H1 (cell line): ENCODE measurements at regions not wholly inside any gene's neighbourhood (a gene's known extent, or its start where the extent isn't known, plus 50 kb on each side); places are given as distances from the start of the nearest gene placed in this dataset.

Experiments used
- CTCF ChIA-PET: fragments of 300-600 bp; sonication (Branson Sonifier 250); formaldehyde crosslinking; loops from one replicate; lab custom pipeline; 2021; ENCODE audit not compliant: partially characterized antibody; lab: Charles Lee
- POLR2A ChIA-PET: fragments of 300-600 bp; sonication (Branson Sonifier 250); formaldehyde crosslinking; loops from one replicate; lab custom pipeline; 2021; ENCODE audit warnings: inconsistent platforms; ENCODE audit not compliant: partially characterized antibody; lab: Charles Lee
- DNase-seq, 2 experiments: peaks; one replicate each; pipeline versions ENCODE4 v3.0.0 to v3.0.0-alpha.2; 2010 to 2022; ENCODE audit warnings: low spot score in 2 of 2, low read depth in 1 of 2, mixed read lengths in 1 of 2
- FAIRE-seq: peaks from 2 replicates; lab custom pipeline; 2011; peaks lifted over from hg19 to GRCh38; lab: Jason Lieb, UNC
- H2AFZ ChIP-seq: 2 replicates; pipeline ENCODE4 v1.8.1; 2012; ENCODE audit warnings: low read length, inconsistent platforms
- H2AK5ac ChIP-seq: 2 replicates; pipeline ENCODE4 v1.6.1; 2013; ENCODE audit warnings: low read depth, low read length
- H2BK120ac ChIP-seq: replicated peaks from 2 replicates; pipeline ENCODE3; 2013; ENCODE audit warnings: low read depth, low read length, inconsistent platforms
- H2BK12ac ChIP-seq: 2 replicates; pipeline ENCODE4 v1.6.1; 2013; ENCODE audit warnings: low read depth, low read length
- H2BK15ac ChIP-seq: 2 replicates; pipeline ENCODE4 v1.6.1; 2013; ENCODE audit warnings: low read length
- H2BK20ac ChIP-seq: 2 replicates; pipeline ENCODE4 v1.6.1; 2013; ENCODE audit warnings: low read length
- H2BK5ac ChIP-seq: 2 replicates; pipeline ENCODE4 v1.6.1; 2013; ENCODE audit warnings: low read depth, low read length
- H3K14ac ChIP-seq: 2 replicates; pipeline ENCODE4 v1.6.1; 2013; ENCODE audit warnings: inconsistent platforms; ENCODE audit not compliant: insufficient read length
- H3K18ac ChIP-seq: 2 replicates; pipeline ENCODE4 v1.6.1; 2013; ENCODE audit warnings: low read length; ENCODE audit errors: extremely low read depth
- H3K23ac ChIP-seq: 2 replicates; pipeline ENCODE4 v1.6.1; 2013; ENCODE audit warnings: inconsistent platforms; ENCODE audit not compliant: insufficient read length
- H3K23me2 ChIP-seq: 2 replicates; pipeline ENCODE4 v1.6.1; 2013; ENCODE audit warnings: low read depth, low read length
- H3K27ac ChIP-seq: 2 replicates; pipeline ENCODE4 v1.6.1; 2011; ENCODE audit warnings: low read depth, low read length, inconsistent platforms
- H3K27me3 ChIP-seq, 4 experiments: replicated peaks in 1 of 4; 1 replicate in 1 of 4; 2 replicates in 3 of 4; pipeline versions ENCODE4 v1.6.1 to v1.8.1; 2011 to 2013; ENCODE audit warnings: low read length in 3 of 4, mild to moderate bottlenecking in 3 of 4, inconsistent platforms in 2 of 4, mixed read lengths in 2 of 4, moderate library complexity in 1 of 4; ENCODE audit not compliant: control insufficient read depth in 3 of 4, insufficient read depth in 3 of 4; ENCODE audit errors: extremely low read depth in 1 of 4
- H3K36me3 ChIP-seq, 4 experiments: 2 replicates each; pipeline versions ENCODE4 v1.6.1 to v1.8.1; 2011 to 2013; ENCODE audit warnings: mild to moderate bottlenecking in 4 of 4, low read length in 3 of 4, moderate library complexity in 2 of 4, control low read depth in 1 of 4, inconsistent platforms in 1 of 4; ENCODE audit not compliant: insufficient read depth in 4 of 4, control insufficient read depth in 2 of 4
- H3K4ac ChIP-seq: replicated peaks from 2 replicates; pipeline ENCODE3; 2013; ENCODE audit warnings: low read length, low read depth, mixed read lengths, inconsistent platforms; ENCODE audit not compliant: insufficient read length
- H3K4me1 ChIP-seq, 4 experiments: replicated peaks in 1 of 4; 1 replicate in 1 of 4; 2 replicates in 3 of 4; pipeline versions ENCODE4 v1.6.1 to v1.8.1; 2011 to 2013; ENCODE audit warnings: low read length in 3 of 4, inconsistent platforms in 2 of 4, mixed read lengths in 1 of 4; ENCODE audit not compliant: insufficient read depth in 4 of 4, control insufficient read depth in 3 of 4
- H3K4me2 ChIP-seq, 2 experiments: 2 replicates each; pipeline versions ENCODE4 v1.6.1 to v1.8.1; 2011 to 2013; ENCODE audit warnings: low read depth in 2 of 2, low read length in 2 of 2, control low read depth in 1 of 2, inconsistent platforms in 1 of 2, mild to moderate bottlenecking in 1 of 2; ENCODE audit not compliant: insufficient read depth in 1 of 2
- H3K4me3 ChIP-seq, 4 experiments: fragments of 200-600, 300-600 bp in 1 of 4; sonication (generic), shearing (Covaris generic), sonication (Bioruptor Twin) in 1 of 4; 2 replicates each; pipeline versions ENCODE4 v1.5.1 to v1.8.1; 2011 to 2016; ENCODE audit warnings: low read length in 4 of 4, low read depth in 3 of 4, control low read depth in 2 of 4, inconsistent platforms in 2 of 4, mild to moderate bottlenecking in 2 of 4, mixed read lengths in 1 of 4, moderate library complexity in 1 of 4; ENCODE audit not compliant: insufficient read depth in 2 of 4; ENCODE audit errors: extremely low read depth in 1 of 4
- H3K56ac ChIP-seq: replicated peaks from 2 replicates; pipeline ENCODE3; 2013; ENCODE audit warnings: low read depth, mild to moderate bottlenecking, mixed read lengths, low read length, inconsistent platforms; ENCODE audit not compliant: insufficient read length
- H3K79me1 ChIP-seq: 2 replicates; pipeline ENCODE4 v1.6.1; 2013; ENCODE audit warnings: low read depth, low read length, control low read depth
- H3K79me2 ChIP-seq, 2 experiments: 2 replicates each; pipeline versions ENCODE4 v1.6.1 to v1.8.1; 2012 to 2013; ENCODE audit warnings: low read length in 2 of 2, mild to moderate bottlenecking in 2 of 2, inconsistent platforms in 1 of 2; ENCODE audit not compliant: insufficient read depth in 2 of 2, control insufficient read depth in 1 of 2
- H3K9ac ChIP-seq, 4 experiments: replicated peaks in 1 of 4; 1 replicate in 1 of 4; 2 replicates in 3 of 4; pipeline versions ENCODE4 v1.6.1 to v1.8.1; 2011 to 2013; ENCODE audit warnings: low read depth in 3 of 4, low read length in 3 of 4, control low read depth in 2 of 4, mild to moderate bottlenecking in 2 of 4, moderate library complexity in 2 of 4, inconsistent platforms in 1 of 4; ENCODE audit errors: extremely low read depth in 1 of 4
- H3K9me3 ChIP-seq, 2 experiments: 2 replicates each; pipeline versions ENCODE4 v1.6.1 to v1.8.1; 2012 to 2013; ENCODE audit warnings: mild to moderate bottlenecking in 2 of 2, moderate library complexity in 2 of 2, control low read depth in 1 of 2, inconsistent platforms in 1 of 2, low read depth in 1 of 2, low read length in 1 of 2, mixed read lengths in 1 of 2; ENCODE audit not compliant: insufficient read depth in 2 of 2
- H4K20me1 ChIP-seq, 2 experiments: replicated peaks in 1 of 2; 2 replicates each; pipeline versions ENCODE3 to v1.8.1; 2011 to 2013; ENCODE audit warnings: inconsistent platforms in 2 of 2, low read length in 2 of 2, mild to moderate bottlenecking in 1 of 2; ENCODE audit not compliant: insufficient read depth in 2 of 2, control insufficient read depth in 1 of 2
- H4K5ac ChIP-seq: 2 replicates; pipeline ENCODE4 v1.6.1; 2013; ENCODE audit warnings: low read length, low read depth, mixed read lengths, inconsistent platforms; ENCODE audit not compliant: insufficient read length
- H4K8ac ChIP-seq: 2 replicates; pipeline ENCODE4 v1.8.0; 2013; ENCODE audit warnings: mild to moderate bottlenecking, moderate library complexity, low read length, inconsistent platforms; ENCODE audit not compliant: insufficient read depth; ENCODE audit errors: extremely low read depth
- H4K91ac ChIP-seq: replicated peaks from 2 replicates; pipeline ENCODE3; 2013; ENCODE audit warnings: low read length, mixed read lengths, inconsistent platforms; ENCODE audit not compliant: insufficient read length
- ASH2L ChIP-seq: fragments of 200-600, 300-600 bp; sonication (generic); IDR thresholded peaks from one replicate; pipeline ENCODE4 v1.7.1; 2017; ENCODE audit warnings: low read length
- BACH1 ChIP-seq: IDR thresholded peaks from 2 replicates; pipeline ENCODE4 v1.6.1; 2012; ENCODE audit warnings: low read length, improper control_type of control experiment
- BCL11A ChIP-seq, 2 experiments: IDR thresholded peaks; one replicate each; pipeline ENCODE4 v1.6.1; 2011; ENCODE audit warnings: low read depth in 2 of 2, low read length in 2 of 2, mild to moderate bottlenecking in 2 of 2
- BRCA1 ChIP-seq: IDR thresholded peaks from 2 replicates; pipeline ENCODE4 v1.6.1; 2012; ENCODE audit warnings: low read depth, low read length, improper control_type of control experiment
- CBX5 ChIP-seq: fragments of 300-800, 300-1000 bp; sonication (generic); IDR thresholded peaks from 2 replicates; pipeline ENCODE4 v1.7.1; 2016; ENCODE audit warnings: antibody characterized with exemption, low read length, low read depth
- CHD1 ChIP-seq: IDR thresholded peaks from 2 replicates; pipeline ENCODE4 v1.6.1; 2012; ENCODE audit warnings: low read depth, low read length, improper control_type of control experiment
- EP300 ChIP-seq, 2 experiments: IDR thresholded peaks; 1 replicate in 1 of 2; 2 replicates in 1 of 2; pipeline ENCODE4 v1.6.1; 2011 to 2012; ENCODE audit warnings: low read depth in 2 of 2, low read length in 2 of 2, mild to moderate bottlenecking in 2 of 2, borderline replicate concordance in 1 of 2, inconsistent platforms in 1 of 2, moderate library complexity in 1 of 2
- HDAC6 ChIP-seq: IDR thresholded peaks from one replicate; pipeline ENCODE4 v1.7.1; 2012; ENCODE audit warnings: low read depth, mild to moderate bottlenecking, inconsistent platforms, low read length, moderate library complexity
- POLR2A ChIP-seq, 2 experiments: IDR thresholded peaks; 1 replicate in 1 of 2; 2 replicates in 1 of 2; pipeline ENCODE4 v1.6.1; 2011; ENCODE audit warnings: low read depth in 2 of 2, low read length in 2 of 2, mild to moderate bottlenecking in 2 of 2; ENCODE audit errors: control extremely low read depth in 1 of 2
- SIN3A ChIP-seq, 2 experiments: IDR thresholded peaks in 1 of 2; conservative IDR thresholded peaks in 1 of 2; 2 replicates each; pipeline ENCODE4 v1.6.1; 2011 to 2012; ENCODE audit warnings: low read length in 2 of 2, improper control_type of control experiment in 1 of 2, low read depth in 1 of 2, mild to moderate bottlenecking in 1 of 2
- TAF1 ChIP-seq: IDR thresholded peaks from 2 replicates; pipeline ENCODE4 v1.6.1; 2011; ENCODE audit warnings: mild to moderate bottlenecking, low read depth, low read length
- WGBS, 2 experiments: shearing (Covaris generic) in 1 of 2; methylation state at CpG; one replicate each; pipeline versions ENCODE4 v1.1.6 to v1.1.7; 2013 to 2015; ENCODE audit warnings: low lambda C conversion rate in 2 of 2, mixed read lengths in 2 of 2, inconsistent platforms in 1 of 2, low coverage in 1 of 2, missing lambda C conversion rate in 1 of 2; ENCODE audit not compliant: insufficient replicate concordance in 2 of 2, insufficient coverage in 1 of 2, insufficient read length in 1 of 2; ENCODE audit errors: extremely low coverage in 1 of 2, missing lambda C conversion rate in 1 of 2; 5-methylcytosine and 5-hydroxymethylcytosine counted together

- no peaks in the 10 kb centered on the region for H3K36me3 ChIP-seq
- no peak overlapping the region for H2BK120ac ChIP-seq
- peak overlapping the region; percentile 42 for H4K91ac ChIP-seq
- peaks cover 0 to 7% (median 4%) of the 10 kb centered on the region in 4 experiments; a peak in 5 of 7 replicates for H3K4me1 ChIP-seq
- H2BK5ac ChIP-seq = no peak overlapping the region
- H3K4ac ChIP-seq = no peak overlapping the region
- no peak overlapping the region for H4K5ac ChIP-seq
- H3K9ac ChIP-seq = no peak overlapping the region
- H3K18ac ChIP-seq = no peak overlapping the region
- no peaks in the 10 kb centered on the region for H3K23me2 ChIP-seq
- no peak overlapping the region for H3K4me3 ChIP-seq
- no peak overlapping the region for H3K23ac ChIP-seq
- no peak overlapping the region for H3K4me2 ChIP-seq
- no peak overlapping the region for H3K56ac ChIP-seq
- no peak overlapping the region for H3K27ac ChIP-seq
- H4K20me1 ChIP-seq = no peaks in the 10 kb centered on the region
- CTCF ChIA-PET = interaction anchor here (1.6 to 5.3 kb wide), 3 partner anchors 10 to 258 kb away, joined by 5 to 26 read pairs (median 10); no protein-coding TSS in a partner anchor
- WGBS, 2 experiments = 96% methylated on average over 2 of the region's 2 CpGs; no CpG with 5 or more reads in 1 of the 2 experiments
- no peak overlapping the region for H2AK5ac ChIP-seq
- FAIRE-seq (no peak), DNase-seq (no peak)
- H3K14ac ChIP-seq = no peak overlapping the region
- POLR2A ChIA-PET = no interaction called here
- no peaks in the 10 kb centered on the region for H3K27me3 ChIP-seq
- H2BK15ac ChIP-seq = no peak overlapping the region
- no peak overlapping the region for H2BK20ac ChIP-seq
- no peak overlapping the region for H2AFZ ChIP-seq
- no peaks in the 10 kb centered on the region for H3K79me1 ChIP-seq
- H3K79me2 ChIP-seq = no peaks in the 10 kb centered on the region
- H3K9me3 ChIP-seq = no peaks in the 10 kb centered on the region
- TF ChIP-seq CBX5 (no peak), SIN3A (conservative IDR thresholded peaks at IDR 0.05 in 1 of 2, IDR thresholded peaks at IDR 0.05 in 1 of 2; ENCODE audit: low read depth in 1 of 2, low read length in 2 of 2) (no peak), BCL11A (IDR thresholded peaks at IDR 0.05; ENCODE audit: low read depth in 2 of 2, low read length in 2 of 2) (no peak), EP300 (IDR thresholded peaks at IDR 0.05; ENCODE audit: borderline replicate concordance in 1 of 2, low read depth in 2 of 2, low read length in 2 of 2) (no peak), BRCA1 (no peak), ASH2L (no peak), CHD1 (no peak), TAF1 (no peak), HDAC6 (no peak), POLR2A (IDR thresholded peaks at IDR 0.05; ENCODE audit: control extremely low read depth in 1 of 2, low read depth in 2 of 2, low read length in 2 of 2) (no peak), BACH1 (no peak)
- H4K8ac ChIP-seq = no peak overlapping the region
- H2BK12ac ChIP-seq = no peak overlapping the region
Measured at GRCh38 chr5:34450338-34450737, 205.8 kb upstream of the RAI14 start.
